CD4-positive, alpha-beta memory T cell (primary cell): ENCODE measurements at regions not wholly inside any gene's neighbourhood (a gene's known extent, or its start where the extent isn't known, plus 50 kb on each side); places are given as distances from the start of the nearest gene placed in this dataset.
"Not testable (repeated sequence)": the region's sequence is repeated elsewhere in the genome, so short reads cannot be mapped to it uniquely, and the experiment has no call there.

ENCODE experiments used
- CTCF ChIA-PET: fragments of 350-600 bp; sonication (Branson Sonifier 250); formaldehyde crosslinking; loops from one replicate; lab custom pipeline; 2021; ENCODE audit warnings: inconsistent platforms; ENCODE audit not compliant: partially characterized antibody; lab: Charles Lee
- POLR2A ChIA-PET: fragments of 350-600 bp; sonication (Branson Sonifier 250); formaldehyde crosslinking; loops from one replicate; lab custom pipeline; 2021; ENCODE audit not compliant: partially characterized antibody; lab: Charles Lee
- DNase-seq, 5 donors: peaks; one replicate each; pipeline versions ENCODE4 v3.0.0 to v3.0.0-alpha.2; 2020 to 2022; ENCODE audit warnings: mixed read lengths in 1 of 5
- H3K27ac ChIP-seq: one replicate; pipeline ENCODE4 v1.7.0; 2013; ENCODE audit warnings: low read depth, low read length
- H3K27me3 ChIP-seq: 2 replicates; pipeline ENCODE4 v1.7.0; 2013; ENCODE audit warnings: mild to moderate bottlenecking, low read length, moderate library complexity; ENCODE audit not compliant: insufficient read depth
- H3K36me3 ChIP-seq: 2 replicates; pipeline ENCODE4 v1.7.0; 2013; ENCODE audit warnings: mild to moderate bottlenecking, low read length, moderate library complexity; ENCODE audit not compliant: insufficient read depth
- H3K4me1 ChIP-seq: 2 replicates; pipeline ENCODE4 v1.7.0; 2013; ENCODE audit warnings: mild to moderate bottlenecking, low read length, moderate library complexity; ENCODE audit not compliant: insufficient read depth
- H3K4me3 ChIP-seq, 2 donors: one replicate each; pipeline ENCODE4 v1.7.0; 2013; ENCODE audit warnings: low read length in 2 of 2, mild to moderate bottlenecking in 1 of 2
- H3K9me3 ChIP-seq, 2 donors: one replicate each; pipeline ENCODE4 v1.7.0; 2013; ENCODE audit warnings: low read length in 2 of 2, control low read depth in 1 of 2; ENCODE audit not compliant: control insufficient read depth in 1 of 2
- H3K27ac Mint-ChIP-seq, 7 donors: one replicate each; pipeline ENCODE4 v1.8.0; 2020 to 2021; ENCODE audit warnings: mixed read lengths in 7 of 7, mild to moderate bottlenecking in 6 of 7, inconsistent platforms in 3 of 7, moderate library complexity in 3 of 7
- H3K27me3 Mint-ChIP-seq, 2 donors: one replicate each; pipeline ENCODE4 v1.8.0; 2020 to 2021; ENCODE audit warnings: mixed read lengths in 2 of 2
- H3K36me3 Mint-ChIP-seq, 2 donors: one replicate each; pipeline ENCODE4 v1.8.0; 2020 to 2021; ENCODE audit warnings: mixed read lengths in 2 of 2, inconsistent platforms in 1 of 2, mild to moderate bottlenecking in 1 of 2
- H3K4me1 Mint-ChIP-seq, 4 donors: one replicate each; pipeline ENCODE4 v1.8.0; 2020 to 2021; ENCODE audit warnings: mixed read lengths in 4 of 4, mild to moderate bottlenecking in 1 of 4
- H3K4me3 Mint-ChIP-seq, 8 donors: one replicate each; pipeline ENCODE4 v1.8.0; 2020 to 2021; ENCODE audit warnings: mixed read lengths in 8 of 8, mild to moderate bottlenecking in 7 of 8, moderate library complexity in 6 of 8, inconsistent platforms in 3 of 8
- H3K9me3 Mint-ChIP-seq, 8 donors: one replicate each; pipeline ENCODE4 v1.8.0; 2020 to 2021; ENCODE audit warnings: mixed read lengths in 8 of 8, mild to moderate bottlenecking in 5 of 8, inconsistent platforms in 3 of 8, moderate library complexity in 1 of 8
- intact Hi-C: fragments of 100-400 bp; cut with micrococcal nuclease; formaldehyde crosslinking; loops from one replicate; pipeline ENCODE4 v1.15.1; 2023

- CTCF ChIA-PET, result no interaction called here
- Mint-ChIP-seq H3K27ac (no peak overlapping the region), H3K9me3 (peaks cover 0 to 1% (median 0%) of the 10 kb centered on the region in 8 donors), H3K4me3 (no peak overlapping the region), H3K27me3 (peaks cover 12 to 16% of the 10 kb centered on the region in 2 donors), H3K36me3 (no peaks in the 10 kb centered on the region), H3K4me1 (no peaks in the 10 kb centered on the region)
- no peak overlapping the region for H3K4me3 ChIP-seq
- no peaks in the 10 kb centered on the region for H3K4me1 ChIP-seq
- intact Hi-C loops, result no loop called here
- H3K9me3 ChIP-seq, result no peaks in the 10 kb centered on the region
- no peaks in the 10 kb centered on the region for H3K36me3 ChIP-seq
- no peak overlapping the region for H3K27ac ChIP-seq
- DNase-seq, result no peak
- H3K27me3 ChIP-seq, result no peaks in the 10 kb centered on the region
- POLR2A ChIA-PET, result no interaction called here
These were observed 167.6 kb downstream of the UNC5CL start for GRCh38 chr6:40871424-40871823.

- CTCF ChIA-PET, H3K36me3 Mint-ChIP-seq, H3K9me3 ChIP-seq, POLR2A ChIA-PET, H3K4me3 Mint-ChIP-seq, H3K4me1 Mint-ChIP-seq, H3K27ac Mint-ChIP-seq, intact Hi-C loops, H3K27ac ChIP-seq, H3K36me3 ChIP-seq, H3K4me3 ChIP-seq, H3K27me3 Mint-ChIP-seq, H3K4me1 ChIP-seq, DNase-seq, H3K27me3 ChIP-seq, H3K9me3 Mint-ChIP-seq: not testable (repeated sequence)
These were observed 170.7 kb downstream of the UNC5CL start for GRCh38 chr6:40868089-40868865.

- H3K27ac Mint-ChIP-seq, intact Hi-C loops, POLR2A ChIA-PET, H3K27me3 ChIP-seq, DNase-seq, H3K36me3 Mint-ChIP-seq, H3K4me1 Mint-ChIP-seq, CTCF ChIA-PET, H3K4me3 Mint-ChIP-seq, H3K9me3 ChIP-seq, H3K27me3 Mint-ChIP-seq, H3K9me3 Mint-ChIP-seq, H3K27ac ChIP-seq, H3K36me3 ChIP-seq, H3K4me1 ChIP-seq, H3K4me3 ChIP-seq: not testable (repeated sequence)
These were observed 171.5 kb downstream of the UNC5CL start for GRCh38 chr6:40867527-40867926.

GRCh38 chr6:40865259-40865658, 173.8 kb downstream of the UNC5CL start:
- H3K36me3 Mint-ChIP-seq, H3K27ac Mint-ChIP-seq, DNase-seq, H3K4me1 ChIP-seq, H3K36me3 ChIP-seq, H3K27ac ChIP-seq, POLR2A ChIA-PET, H3K27me3 ChIP-seq, H3K4me3 Mint-ChIP-seq, CTCF ChIA-PET, H3K9me3 Mint-ChIP-seq, H3K4me1 Mint-ChIP-seq, H3K4me3 ChIP-seq, intact Hi-C loops, H3K9me3 ChIP-seq, H3K27me3 Mint-ChIP-seq: not testable (repeated sequence)

- H3K27ac Mint-ChIP-seq, result no peak overlapping the region
- ChIA-PET CTCF (no interaction called here), POLR2A (no interaction called here)
- Histone ChIP-seq H3K4me3 (no peak overlapping the region), H3K27me3 (no peaks in the 10 kb centered on the region), H3K4me1 (no peaks in the 10 kb centered on the region), H3K9me3 (no peaks in the 10 kb centered on the region), H3K27ac (no peak overlapping the region), H3K36me3 (no peaks in the 10 kb centered on the region)
- no peak for DNase-seq
- H3K4me1 Mint-ChIP-seq, result no peaks in the 10 kb centered on the region
- no peaks in the 10 kb centered on the region for H3K36me3 Mint-ChIP-seq
- H3K27me3 Mint-ChIP-seq, result peaks cover 10 to 12% of the 10 kb centered on the region in 2 donors
- intact Hi-C loops, result no loop called here
- H3K9me3 Mint-ChIP-seq, result peaks cover 0 to 5% (median 0%) of the 10 kb centered on the region in 8 donors
- H3K4me3 Mint-ChIP-seq, result no peak overlapping the region
These were observed 178.6 kb downstream of the UNC5CL start for GRCh38 chr6:40860443-40860842.

GRCh38 chr6:40856271-40856670, 182.8 kb downstream of the UNC5CL start:
- Histone ChIP-seq H3K4me3 (no peak overlapping the region), H3K9me3 (no peaks in the 10 kb centered on the region), H3K27ac (no peak overlapping the region), H3K4me1 (no peaks in the 10 kb centered on the region), H3K36me3 (no peaks in the 10 kb centered on the region), H3K27me3 (no peaks in the 10 kb centered on the region)
- DNase-seq, result no peak
- no peak overlapping the region for H3K4me3 Mint-ChIP-seq
- ChIA-PET POLR2A (no interaction called here), CTCF (interaction anchor here (0.7 kb wide), 1 partner anchor 77 kb away, joined by 3 read pairs; no protein-coding TSS in a partner anchor)
- intact Hi-C loops, result no loop called here
- no peaks in the 10 kb centered on the region for H3K36me3 Mint-ChIP-seq
- H3K27me3 Mint-ChIP-seq, result peaks cover 8 to 16% of the 10 kb centered on the region in 2 donors
- H3K9me3 Mint-ChIP-seq, result peaks cover 0 to 5% (median 0%) of the 10 kb centered on the region in 8 donors
- H3K27ac Mint-ChIP-seq, result no peak overlapping the region
- peaks cover 0 to 2% (median 0%) of the 10 kb centered on the region in 4 donors for H3K4me1 Mint-ChIP-seq

- Mint-ChIP-seq H3K9me3 (peaks cover 0 to 5% (median 0%) of the 10 kb centered on the region in 8 donors), H3K36me3 (no peaks in the 10 kb centered on the region)
- CTCF ChIA-PET, result no interaction called here
These were observed 183.7 kb downstream of the UNC5CL start for GRCh38 chr6:40855168-40855880.

More at GRCh38 chr6:40855168-40855880, 183.7 kb downstream of the UNC5CL start:
- Mint-ChIP-seq H3K4me1 (peaks cover 0 to 2% (median 0%) of the 10 kb centered on the region in 4 donors), H3K4me3 (no peak overlapping the region), H3K27ac (no peak overlapping the region), H3K27me3 (peaks cover 7 to 13% of the 10 kb centered on the region in 2 donors)
- no peak for DNase-seq
- POLR2A ChIA-PET, result no interaction called here
- no peaks in the 10 kb centered on the region for H3K36me3 ChIP-seq
- H3K27ac ChIP-seq, result no peak overlapping the region
- intact Hi-C loops, result no loop called here
- no peaks in the 10 kb centered on the region for H3K9me3 ChIP-seq
- H3K4me1 ChIP-seq, result no peaks in the 10 kb centered on the region
- no peak overlapping the region for H3K4me3 ChIP-seq
- H3K27me3 ChIP-seq, result no peaks in the 10 kb centered on the region
